LNCAP (cell line): ENCODE measurements at regions not wholly inside any gene's neighbourhood (a gene's known extent, or its start where the extent isn't known, plus 50 kb on each side); places are given as distances from the start of the nearest gene placed in this dataset.

Source experiments
- CTCF ChIP-seq: fragments of 450-650 bp; IDR thresholded peaks from 2 replicates; pipeline ENCODE4 v1.5.1; 2017; ENCODE audit warnings: mild to moderate bottlenecking

- no peak for TF ChIP-seq CTCF
Observed at GRCh38 chr2:94762600-94762999, 108.6 kb upstream of the TEKT4 start.

GRCh38 chr2:94763318-94763717, 107.9 kb upstream of the TEKT4 start:
- no peak for TF ChIP-seq CTCF

- TF ChIP-seq CTCF = no peak
Observed at GRCh38 chr2:94767336-94767735, 103.9 kb upstream of the TEKT4 start.

GRCh38 chr2:94769733-94770132, 101.5 kb upstream of the TEKT4 start:
- no peak for TF ChIP-seq CTCF

GRCh38 chr2:94774851-94775250, 96.4 kb upstream of the TEKT4 start:
- no peak for TF ChIP-seq CTCF

- TF ChIP-seq CTCF = no peak
Observed at GRCh38 chr2:94776036-94776435, 95.2 kb upstream of the TEKT4 start.

GRCh38 chr2:94797235-94797634, 74.0 kb upstream of the TEKT4 start:
- peak; percentile 54 for TF ChIP-seq CTCF
